NT2/D1 (cell line): ENCODE measurements at regions not wholly inside any gene's neighbourhood (a gene's known extent, or its start where the extent isn't known, plus 50 kb on each side); places are given as distances from the start of the nearest gene placed in this dataset.

ENCODE experiments used
- DNase-seq: peaks from one replicate; pipeline ENCODE4 v3.0.0-alpha.2; 2011; ENCODE audit warnings: low read depth, low spot score
- H3K27me3 ChIP-seq: 2 replicates; pipeline ENCODE4 v1.6.0; 2011; ENCODE audit warnings: mild to moderate bottlenecking; ENCODE audit not compliant: insufficient read length, insufficient read depth
- H3K36me3 ChIP-seq: 2 replicates; pipeline ENCODE4 v1.6.1; 2011; ENCODE audit warnings: mild to moderate bottlenecking, low read length, mixed read lengths; ENCODE audit not compliant: insufficient read depth, insufficient read length
- H3K4me1 ChIP-seq: 2 replicates; pipeline ENCODE4 v1.5.1; 2011; ENCODE audit not compliant: insufficient read depth, insufficient read length
- H3K4me3 ChIP-seq: 2 replicates; pipeline ENCODE4 v1.5.1; 2011; ENCODE audit warnings: low read depth; ENCODE audit not compliant: insufficient read length
- H3K9ac ChIP-seq: 2 replicates; pipeline ENCODE4 v1.6.0; 2011; ENCODE audit warnings: low read depth; ENCODE audit not compliant: insufficient read length
- H3K9me3 ChIP-seq: 2 replicates; pipeline ENCODE4 v1.5.1; 2011; ENCODE audit warnings: mild to moderate bottlenecking, low read length; ENCODE audit not compliant: insufficient read depth
- SUZ12 ChIP-seq: IDR thresholded peaks from 2 replicates; pipeline ENCODE4 v1.6.1; 2011; ENCODE audit not compliant: insufficient read length, insufficient read depth; ENCODE audit errors: extremely low read depth
- YY1 ChIP-seq: IDR thresholded peaks from 2 replicates; pipeline ENCODE4 v1.6.1; 2011; ENCODE audit not compliant: insufficient read length, insufficient read depth
- ZNF274 ChIP-seq: IDR thresholded peaks from 2 replicates; pipeline ENCODE4 v1.6.1; 2011; ENCODE audit warnings: mild to moderate bottlenecking, low read depth, low read length

DNA sequence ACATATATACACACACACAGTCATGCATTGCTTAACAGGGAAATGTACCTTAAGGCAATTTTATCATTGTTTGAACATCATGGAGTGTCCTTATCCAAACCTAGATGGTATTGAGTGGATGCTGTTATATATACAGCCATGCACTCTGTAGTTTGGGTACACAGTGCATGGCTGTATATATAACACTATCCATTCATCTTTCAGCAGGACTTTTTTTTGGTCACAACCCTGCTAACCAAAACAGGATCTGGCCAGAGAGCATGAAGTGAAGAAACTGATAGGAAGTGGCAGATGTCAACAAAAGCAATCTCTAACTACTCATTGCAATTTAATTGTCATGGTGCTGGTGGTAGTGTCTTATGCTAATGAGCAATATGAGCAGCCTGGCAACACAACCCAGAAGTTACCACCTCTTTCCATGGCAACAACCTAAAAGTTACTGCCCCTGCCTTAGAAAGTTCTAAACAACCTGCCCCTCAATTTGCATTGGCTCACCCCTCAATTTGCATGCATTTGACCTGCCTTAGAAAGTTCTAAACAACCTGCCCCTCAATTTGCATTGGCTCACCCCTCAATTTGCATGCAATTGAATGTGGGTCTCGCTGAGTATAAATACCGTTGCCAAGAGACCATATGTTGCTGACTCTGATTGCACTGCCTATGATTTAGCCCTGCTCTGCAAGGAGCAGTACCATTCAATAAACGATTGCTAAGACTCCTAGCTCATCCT lies 434.9 kb downstream of the DSEL start:
- Histone ChIP-seq H3K9me3 (no peaks in the 10 kb centered on the region), H3K27me3 (no peaks in the 10 kb centered on the region), H3K9ac (no peak overlapping the region), H3K4me1 (no peaks in the 10 kb centered on the region), H3K36me3 (no peaks in the 10 kb centered on the region), H3K4me3 (no peak overlapping the region)
- TF ChIP-seq SUZ12 = no peak
- TF ChIP-seq ZNF274 = no peak
- TF ChIP-seq YY1 = no peak
- no peak for DNase-seq

DNA sequence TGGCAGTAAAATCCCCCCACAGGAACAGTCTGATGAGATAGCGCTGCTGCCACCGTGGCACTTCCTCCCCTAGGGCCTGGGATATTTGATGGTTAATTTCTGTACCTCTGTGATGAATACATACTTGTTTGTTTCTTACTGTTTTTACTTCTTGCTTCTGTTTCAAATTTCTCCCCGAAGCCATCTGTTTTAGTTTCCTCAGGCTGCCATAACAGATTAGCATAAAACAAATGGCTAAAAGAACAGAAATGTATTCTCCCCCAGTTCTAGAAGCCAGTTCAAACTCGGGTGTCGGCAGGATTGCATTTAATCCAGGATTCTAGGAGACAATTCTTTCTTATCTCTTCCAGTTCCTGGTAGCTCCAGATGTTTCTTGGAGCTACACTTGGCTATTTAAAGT lies 435.9 kb downstream of the DSEL start:
- Histone ChIP-seq H3K9me3 (no peaks in the 10 kb centered on the region), H3K4me1 (no peaks in the 10 kb centered on the region), H3K9ac (no peak overlapping the region), H3K4me3 (no peak overlapping the region), H3K27me3 (no peaks in the 10 kb centered on the region), H3K36me3 (no peaks in the 10 kb centered on the region)
- no peak for DNase-seq
- no peak for TF ChIP-seq YY1
- no peak for TF ChIP-seq ZNF274
- no peak for TF ChIP-seq SUZ12

DNA sequence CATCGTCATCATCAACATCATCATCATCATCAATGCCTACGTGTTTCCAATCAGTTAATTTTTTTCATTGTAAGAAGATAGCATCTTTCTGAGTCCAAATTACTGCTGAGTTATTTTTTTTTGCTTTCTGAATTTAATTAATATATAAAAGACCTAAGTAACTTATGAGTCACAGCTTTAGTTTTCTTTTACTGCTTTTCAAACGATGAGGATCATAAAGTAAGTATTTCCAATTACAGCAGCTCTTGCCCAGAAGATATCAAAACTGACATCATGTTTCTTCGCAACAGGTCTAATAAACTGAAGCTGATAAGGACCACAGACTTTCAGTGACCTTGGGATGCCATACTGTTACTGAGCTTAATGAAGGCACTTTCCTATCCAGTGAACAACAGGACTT lies 442.2 kb downstream of the DSEL start:
- no peak for TF ChIP-seq ZNF274
- no peak for TF ChIP-seq YY1
- no peak for TF ChIP-seq SUZ12
- no peaks in the 10 kb centered on the region for H3K4me1 ChIP-seq
- no peak overlapping the region for H3K4me3 ChIP-seq
- no peaks in the 10 kb centered on the region for H3K9me3 ChIP-seq
- no peaks in the 10 kb centered on the region for H3K27me3 ChIP-seq
- DNase-seq = no peak
- H3K36me3 ChIP-seq = no peaks in the 10 kb centered on the region
- no peak overlapping the region for H3K9ac ChIP-seq

DNA sequence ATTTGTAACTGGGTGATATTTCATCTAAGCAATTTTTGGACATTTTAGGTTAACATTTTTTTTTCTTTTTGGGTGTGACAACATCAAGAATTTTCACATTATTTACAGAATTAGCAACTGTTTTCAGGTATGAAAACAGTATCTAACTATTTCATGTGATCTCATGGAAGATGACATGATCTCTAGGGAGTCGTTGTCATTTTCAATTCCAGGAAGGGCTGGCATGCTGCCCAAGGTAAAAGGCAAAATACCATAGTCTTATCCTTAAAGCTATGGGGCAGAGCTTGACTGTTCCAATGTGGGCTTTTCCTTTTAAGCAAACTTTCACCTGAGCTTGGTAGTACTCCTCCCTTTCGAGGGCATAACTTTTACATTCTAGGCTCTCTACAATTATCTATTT lies 443.7 kb downstream of the DSEL start:
- DNase-seq = no peak

DNA sequence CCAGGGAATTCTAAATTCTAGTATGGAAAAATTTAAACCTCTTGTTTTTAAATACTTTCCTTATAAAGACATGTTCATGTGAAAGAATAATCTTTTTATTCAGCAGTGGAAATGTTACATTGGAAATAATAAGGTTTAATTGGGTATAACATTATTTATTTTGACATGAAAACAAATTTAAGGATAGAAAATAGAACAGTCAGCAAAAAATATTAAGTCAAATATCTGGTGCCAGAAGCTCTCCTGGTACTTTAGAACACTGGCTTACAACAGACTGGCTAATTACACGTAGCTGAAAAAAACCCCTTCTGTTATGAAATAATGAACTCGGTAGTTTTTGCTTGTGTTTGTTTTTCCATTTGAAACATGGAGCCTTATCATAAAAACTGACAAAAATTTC lies 447.9 kb downstream of the DSEL start:
- TF ChIP-seq ZNF274 = no peak
- TF ChIP-seq SUZ12 = no peak
- TF ChIP-seq YY1 = no peak
- Histone ChIP-seq H3K9me3 (no peaks in the 10 kb centered on the region), H3K36me3 (no peaks in the 10 kb centered on the region), H3K27me3 (no peaks in the 10 kb centered on the region), H3K4me1 (no peaks in the 10 kb centered on the region), H3K9ac (no peak overlapping the region), H3K4me3 (no peak overlapping the region)
- no peak for DNase-seq

More for the DNA sequence above, 443.7 kb downstream of the DSEL start:
- no peak for TF ChIP-seq YY1
- no peak for TF ChIP-seq SUZ12
- TF ChIP-seq ZNF274 = no peak
- Histone ChIP-seq H3K36me3 (no peaks in the 10 kb centered on the region), H3K4me1 (no peaks in the 10 kb centered on the region), H3K4me3 (no peak overlapping the region), H3K9ac (no peak overlapping the region), H3K9me3 (no peaks in the 10 kb centered on the region), H3K27me3 (no peaks in the 10 kb centered on the region)

DNA sequence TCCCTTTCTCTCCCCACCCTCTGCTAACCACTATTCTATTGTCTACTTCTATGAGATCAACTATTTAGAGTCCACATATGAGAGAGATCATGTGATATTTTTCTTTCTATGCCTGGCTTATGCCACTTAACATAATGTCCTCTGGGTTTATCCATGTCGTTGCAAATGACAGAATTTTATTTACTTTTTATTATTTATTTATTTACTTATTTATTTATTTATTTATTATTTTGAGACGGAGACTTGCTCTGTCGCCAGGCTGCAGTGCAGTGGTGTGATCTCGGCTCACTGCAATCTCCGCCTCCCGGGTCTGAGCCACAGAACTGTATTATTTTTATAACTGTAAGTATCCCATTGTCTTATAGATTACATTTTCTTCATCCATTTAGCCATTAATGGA lies 443.4 kb upstream of the CDH19 start:
- Histone ChIP-seq H3K4me3 (no peak overlapping the region), H3K4me1 (no peaks in the 10 kb centered on the region), H3K9ac (no peak overlapping the region), H3K36me3 (no peaks in the 10 kb centered on the region), H3K27me3 (no peaks in the 10 kb centered on the region), H3K9me3 (no peaks in the 10 kb centered on the region)
- TF ChIP-seq YY1 = no peak
- TF ChIP-seq ZNF274 = no peak
- no peak for TF ChIP-seq SUZ12
- no peak for DNase-seq

DNA sequence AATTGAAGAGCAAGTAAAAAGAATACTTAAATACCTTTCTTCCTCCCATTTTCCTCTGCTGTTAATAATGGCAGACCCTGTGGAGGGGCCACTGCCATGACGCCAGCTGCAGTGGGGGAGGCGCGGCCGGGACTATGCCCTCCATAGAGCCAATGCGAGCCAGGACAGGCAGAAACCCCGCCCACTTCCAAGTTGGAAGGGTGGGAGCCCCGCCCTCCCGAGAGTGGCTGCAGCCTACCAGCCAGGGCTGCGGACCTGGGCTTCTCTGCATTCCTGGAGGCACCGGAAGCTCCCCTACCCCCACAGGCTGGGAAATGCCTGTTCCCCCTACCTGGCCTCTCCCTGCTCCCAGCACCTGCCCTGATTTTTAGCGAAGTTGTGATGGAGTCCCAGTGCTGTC lies 439.4 kb upstream of the CDH19 start:
- no peaks in the 10 kb centered on the region for H3K4me1 ChIP-seq
- no peaks in the 10 kb centered on the region for H3K9me3 ChIP-seq
- H3K27me3 ChIP-seq = no peaks in the 10 kb centered on the region
- no peak overlapping the region for H3K4me3 ChIP-seq
- no peaks in the 10 kb centered on the region for H3K36me3 ChIP-seq
- no peak overlapping the region for H3K9ac ChIP-seq
- no peak for TF ChIP-seq YY1
- TF ChIP-seq ZNF274 = no peak
- TF ChIP-seq SUZ12 = no peak
- no peak for DNase-seq

DNA sequence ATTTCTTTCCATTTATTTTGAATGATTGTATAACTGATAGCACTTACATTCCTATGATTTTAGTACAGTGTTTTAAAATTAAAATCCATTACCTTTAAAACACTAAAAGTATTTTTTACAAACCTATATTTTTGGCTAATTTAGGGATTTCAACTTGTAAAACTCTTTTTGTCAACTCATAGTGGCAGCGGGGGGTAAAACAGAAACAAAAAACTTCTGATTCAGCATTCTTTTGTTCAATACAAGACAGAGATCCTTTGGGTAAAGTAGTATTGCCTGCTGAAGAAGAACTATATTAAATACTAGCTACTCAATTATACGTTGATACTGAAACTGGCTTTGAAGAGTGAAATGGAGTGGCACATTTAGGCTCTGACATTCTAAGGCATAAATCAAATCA lies 437.4 kb upstream of the CDH19 start:
- TF ChIP-seq SUZ12 = no peak
- no peak for TF ChIP-seq ZNF274
- TF ChIP-seq YY1 = no peak
- Histone ChIP-seq H3K36me3 (no peaks in the 10 kb centered on the region), H3K9ac (no peak overlapping the region), H3K27me3 (no peaks in the 10 kb centered on the region), H3K9me3 (no peaks in the 10 kb centered on the region), H3K4me1 (no peaks in the 10 kb centered on the region), H3K4me3 (no peak overlapping the region)
- no peak for DNase-seq
